ENCODE measurements at regions not wholly inside any gene's neighbourhood (a gene's known extent, or its start where the extent isn't known, plus 50 kb on each side); places are given as distances from the start of the nearest gene placed in this dataset.

DNA sequence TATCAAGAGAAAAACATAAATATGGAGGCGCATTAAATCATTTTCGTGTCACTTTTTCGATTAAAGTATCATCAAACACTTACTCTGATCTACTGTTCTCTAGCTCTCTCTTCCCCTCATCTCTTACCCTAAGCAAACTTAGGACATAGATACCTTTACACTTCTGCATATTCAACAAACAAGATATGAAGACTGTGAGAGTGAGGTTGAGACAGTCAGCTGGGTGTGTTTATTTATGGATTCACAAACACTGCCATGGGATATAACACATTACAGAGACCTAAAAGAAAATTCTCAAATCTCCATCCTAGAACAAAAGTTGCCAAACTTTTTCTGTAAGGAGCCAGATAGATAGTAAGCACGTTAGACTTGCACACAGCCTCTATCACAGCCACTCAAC, 85.2 kb upstream of the ZNF385D start:
- Histone ChIP-seq H3K27ac (ENCODE audit: low read depth, low read length) (no peak overlapping the region), H3K36me3 (ENCODE audit: control insufficient read depth in 1 of 2, insufficient read depth in 2 of 2, low read length in 2 of 2) (no peaks in the 10 kb centered on the region), H3K9me2 (ENCODE audit: insufficient read depth) (no peaks in the 10 kb centered on the region), H3K9me3 (ENCODE audit: control insufficient read depth in 1 of 2, insufficient read depth in 1 of 2, low read depth in 1 of 2, low read length in 2 of 2) (peaks cover 0 to 14% of the 10 kb centered on the region in 2 experiments; a peak in 1 of 4 replicates), H3K79me2 (ENCODE audit: insufficient read depth, low read length) (no peaks in the 10 kb centered on the region), H3K4me2 (ENCODE audit: low read length) (no peak overlapping the region), H3K27me3 (ENCODE audit: insufficient read depth, low read length) (no peaks in the 10 kb centered on the region), H3K9ac (ENCODE audit: low read length) (no peak overlapping the region), H4K20me1 (ENCODE audit: insufficient read depth) (no peaks in the 10 kb centered on the region), H3K4me3 (replicated peaks in 1 of 2; ENCODE audit: low read depth in 1 of 2, low read length in 2 of 2) (no peak overlapping the region), H3K4me1 (ENCODE audit: control insufficient read depth in 1 of 2, insufficient read depth in 2 of 2, low read length in 2 of 2) (no peaks in the 10 kb centered on the region), H2AFZ (ENCODE audit: low read depth, low read length, poor library complexity, severe bottlenecking) (no peak overlapping the region)
- no peak for DNase-seq (ENCODE audit: low read depth, low spot score)
- ChIA-PET RAD21 (ENCODE audit: low non-redundant PET in 1 of 2, low total read pairs in 2 of 2, uncharacterized antibody in 2 of 2, unreplicated experiment in 2 of 2) (no interaction called here), POLR2A (no interaction called here), CTCF (no interaction called here)
- intact Hi-C loops (cut with micrococcal nuclease), result no loop called here
- TF ChIP-seq JUND (IDR thresholded peaks at IDR 0.05) (no peak), POLR2A (IDR thresholded peaks at IDR 0.05; ENCODE audit: borderline replicate concordance, extremely low read depth, insufficient read depth, insufficient read length) (no peak), YY1 (IDR thresholded peaks at IDR 0.05; ENCODE audit: extremely low read depth, insufficient replicate concordance, low read depth, low read length) (no peak), EZH2phosphoT487 (IDR thresholded peaks at IDR 0.05; ENCODE audit: borderline replicate concordance) (no peak), POLR2AphosphoS5 (IDR thresholded peaks at IDR 0.05; ENCODE audit: low read depth, low read length) (no peak), EZH2 (IDR thresholded peaks at IDR 0.05) (no peak), CBX3 (IDR thresholded peaks at IDR 0.05; ENCODE audit: low read depth) (no peak), ZNF274 (IDR thresholded peaks at IDR 0.05; ENCODE audit: low read depth, low read length) (no peak), SP1 (IDR thresholded peaks at IDR 0.05; ENCODE audit: low read depth) (no peak), TCF7L2 (IDR thresholded peaks at IDR 0.05; ENCODE audit: borderline replicate concordance, extremely low read depth, insufficient read depth, insufficient read length) (no peak), RAD21 (IDR thresholded peaks at IDR 0.05; ENCODE audit: low read depth) (no peak), FOSL1 (IDR thresholded peaks at IDR 0.05; ENCODE audit: low read depth) (no peak), CEBPB (IDR thresholded peaks at IDR 0.05; ENCODE audit: low read depth) (no peak)
- TF ChIP-seq, protein P1, sequence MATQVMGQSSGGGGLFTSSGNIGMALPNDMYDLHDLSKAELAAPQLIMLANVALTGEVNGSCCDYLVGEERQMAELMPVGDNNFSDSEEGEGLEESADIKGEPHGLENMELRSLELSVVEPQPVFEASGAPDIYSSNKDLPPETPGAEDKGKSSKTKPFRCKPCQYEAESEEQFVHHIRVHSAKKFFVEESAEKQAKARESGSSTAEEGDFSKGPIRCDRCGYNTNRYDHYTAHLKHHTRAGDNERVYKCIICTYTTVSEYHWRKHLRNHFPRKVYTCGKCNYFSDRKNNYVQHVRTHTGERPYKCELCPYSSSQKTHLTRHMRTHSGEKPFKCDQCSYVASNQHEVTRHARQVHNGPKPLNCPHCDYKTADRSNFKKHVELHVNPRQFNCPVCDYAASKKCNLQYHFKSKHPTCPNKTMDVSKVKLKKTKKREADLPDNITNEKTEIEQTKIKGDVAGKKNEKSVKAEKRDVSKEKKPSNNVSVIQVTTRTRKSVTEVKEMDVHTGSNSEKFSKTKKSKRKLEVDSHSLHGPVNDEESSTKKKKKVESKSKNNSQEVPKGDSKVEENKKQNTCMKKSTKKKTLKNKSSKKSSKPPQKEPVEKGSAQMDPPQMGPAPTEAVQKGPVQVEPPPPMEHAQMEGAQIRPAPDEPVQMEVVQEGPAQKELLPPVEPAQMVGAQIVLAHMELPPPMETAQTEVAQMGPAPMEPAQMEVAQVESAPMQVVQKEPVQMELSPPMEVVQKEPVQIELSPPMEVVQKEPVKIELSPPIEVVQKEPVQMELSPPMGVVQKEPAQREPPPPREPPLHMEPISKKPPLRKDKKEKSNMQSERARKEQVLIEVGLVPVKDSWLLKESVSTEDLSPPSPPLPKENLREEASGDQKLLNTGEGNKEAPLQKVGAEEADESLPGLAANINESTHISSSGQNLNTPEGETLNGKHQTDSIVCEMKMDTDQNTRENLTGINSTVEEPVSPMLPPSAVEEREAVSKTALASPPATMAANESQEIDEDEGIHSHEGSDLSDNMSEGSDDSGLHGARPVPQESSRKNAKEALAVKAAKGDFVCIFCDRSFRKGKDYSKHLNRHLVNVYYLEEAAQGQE (IDR thresholded peaks at IDR 0.05; ENCODE audit: low read depth), result no peak
- TF ChIP-seq, protein P2, sequence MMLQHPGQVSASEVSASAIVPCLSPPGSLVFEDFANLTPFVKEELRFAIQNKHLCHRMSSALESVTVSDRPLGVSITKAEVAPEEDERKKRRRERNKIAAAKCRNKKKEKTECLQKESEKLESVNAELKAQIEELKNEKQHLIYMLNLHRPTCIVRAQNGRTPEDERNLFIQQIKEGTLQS (IDR thresholded peaks at IDR 0.05), result no peak
- TF ChIP-seq, protein P3, sequence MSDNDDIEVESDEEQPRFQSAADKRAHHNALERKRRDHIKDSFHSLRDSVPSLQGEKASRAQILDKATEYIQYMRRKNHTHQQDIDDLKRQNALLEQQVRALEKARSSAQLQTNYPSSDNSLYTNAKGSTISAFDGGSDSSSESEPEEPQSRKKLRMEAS (IDR thresholded peaks at IDR 0.05), result no peak
- TF ChIP-seq, protein P4, sequence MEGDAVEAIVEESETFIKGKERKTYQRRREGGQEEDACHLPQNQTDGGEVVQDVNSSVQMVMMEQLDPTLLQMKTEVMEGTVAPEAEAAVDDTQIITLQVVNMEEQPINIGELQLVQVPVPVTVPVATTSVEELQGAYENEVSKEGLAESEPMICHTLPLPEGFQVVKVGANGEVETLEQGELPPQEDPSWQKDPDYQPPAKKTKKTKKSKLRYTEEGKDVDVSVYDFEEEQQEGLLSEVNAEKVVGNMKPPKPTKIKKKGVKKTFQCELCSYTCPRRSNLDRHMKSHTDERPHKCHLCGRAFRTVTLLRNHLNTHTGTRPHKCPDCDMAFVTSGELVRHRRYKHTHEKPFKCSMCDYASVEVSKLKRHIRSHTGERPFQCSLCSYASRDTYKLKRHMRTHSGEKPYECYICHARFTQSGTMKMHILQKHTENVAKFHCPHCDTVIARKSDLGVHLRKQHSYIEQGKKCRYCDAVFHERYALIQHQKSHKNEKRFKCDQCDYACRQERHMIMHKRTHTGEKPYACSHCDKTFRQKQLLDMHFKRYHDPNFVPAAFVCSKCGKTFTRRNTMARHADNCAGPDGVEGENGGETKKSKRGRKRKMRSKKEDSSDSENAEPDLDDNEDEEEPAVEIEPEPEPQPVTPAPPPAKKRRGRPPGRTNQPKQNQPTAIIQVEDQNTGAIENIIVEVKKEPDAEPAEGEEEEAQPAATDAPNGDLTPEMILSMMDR (IDR thresholded peaks at IDR 0.05 in 2 of 3, conservative IDR thresholded peaks at IDR 0.05 in 1 of 3; ENCODE audit: borderline replicate concordance in 1 of 3, insufficient read depth in 1 of 3, low read depth in 2 of 3, low read length in 2 of 3), result no peak
- TF ChIP-seq, protein P5, sequence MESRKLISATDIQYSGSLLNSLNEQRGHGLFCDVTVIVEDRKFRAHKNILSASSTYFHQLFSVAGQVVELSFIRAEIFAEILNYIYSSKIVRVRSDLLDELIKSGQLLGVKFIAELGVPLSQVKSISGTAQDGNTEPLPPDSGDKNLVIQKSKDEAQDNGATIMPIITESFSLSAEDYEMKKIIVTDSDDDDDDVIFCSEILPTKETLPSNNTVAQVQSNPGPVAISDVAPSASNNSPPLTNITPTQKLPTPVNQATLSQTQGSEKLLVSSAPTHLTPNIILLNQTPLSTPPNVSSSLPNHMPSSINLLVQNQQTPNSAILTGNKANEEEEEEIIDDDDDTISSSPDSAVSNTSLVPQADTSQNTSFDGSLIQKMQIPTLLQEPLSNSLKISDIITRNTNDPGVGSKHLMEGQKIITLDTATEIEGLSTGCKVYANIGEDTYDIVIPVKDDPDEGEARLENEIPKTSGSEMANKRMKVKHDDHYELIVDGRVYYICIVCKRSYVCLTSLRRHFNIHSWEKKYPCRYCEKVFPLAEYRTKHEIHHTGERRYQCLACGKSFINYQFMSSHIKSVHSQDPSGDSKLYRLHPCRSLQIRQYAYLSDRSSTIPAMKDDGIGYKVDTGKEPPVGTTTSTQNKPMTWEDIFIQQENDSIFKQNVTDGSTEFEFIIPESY (IDR thresholded peaks at IDR 0.05; ENCODE audit: extremely low read depth, insufficient replicate concordance, low read length), result no peak
- BruUV-seq (replicated peaks), result no TSS peak
- no peak for ATAC-seq
